ENCODE measurements at regions not wholly inside any gene's neighbourhood (a gene's known extent, or its start where the extent isn't known, plus 50 kb on each side); places are given as distances from the start of the nearest gene placed in this dataset.

DNA sequence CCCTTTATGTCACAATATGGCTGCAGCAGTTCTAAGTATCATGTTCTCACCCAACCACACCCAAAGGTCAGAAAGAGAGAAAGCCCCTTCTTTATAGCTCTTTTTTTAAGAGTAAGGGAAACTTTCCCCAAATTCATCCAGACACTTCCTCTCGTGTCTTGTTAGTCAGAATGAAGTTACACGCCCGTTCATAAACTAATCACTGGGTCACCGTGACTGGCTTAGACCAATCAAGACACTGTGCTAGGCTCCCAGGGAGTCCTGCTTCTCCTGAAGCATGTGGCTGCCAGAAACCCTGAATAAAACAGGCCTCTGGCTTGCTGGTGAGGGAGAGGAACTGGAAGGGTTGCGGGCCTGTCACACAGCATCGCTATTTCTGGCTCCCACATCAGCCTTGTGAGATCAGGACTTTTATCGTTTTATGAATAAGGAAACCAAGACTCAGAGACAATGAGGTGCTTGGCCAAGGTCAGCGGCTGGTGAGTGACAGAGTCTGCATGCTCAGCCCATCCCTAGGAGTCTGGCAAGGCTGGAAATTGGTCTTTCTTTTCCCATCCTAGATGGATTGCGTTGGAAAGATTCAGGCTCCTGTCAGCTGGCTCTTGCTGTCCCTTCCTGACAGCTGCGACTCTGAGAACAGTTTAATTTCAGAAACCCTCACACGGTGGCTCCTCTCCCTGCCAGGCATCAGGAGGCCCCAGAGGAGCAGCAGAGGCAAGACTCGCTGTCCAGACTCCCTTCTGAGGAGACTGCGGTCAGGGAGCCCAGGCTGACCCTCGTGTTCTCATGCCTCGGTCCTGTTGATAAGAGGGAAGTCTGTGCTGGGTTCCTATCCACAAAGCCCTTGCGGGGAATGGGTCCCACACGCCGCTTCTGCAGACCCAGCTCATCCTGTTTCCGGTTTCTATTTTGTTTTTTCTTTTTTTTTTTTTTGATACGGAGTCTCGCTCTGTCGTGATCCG is 104.5 kb upstream of the TAF1B start:
- no peak overlapping the region for H3K27ac ChIP-seq (ENCODE audit: low read length)
- no peaks in the 10 kb centered on the region for H4K20me1 ChIP-seq (ENCODE audit: insufficient read depth, low read length)
- H3K79me2 ChIP-seq (ENCODE audit: low read length), result no peaks in the 10 kb centered on the region
- no peak overlapping the region for H3K4me3 ChIP-seq (ENCODE audit: low read length)
- H3K4me2 ChIP-seq (ENCODE audit: low read length), result no peak overlapping the region
- no peaks in the 10 kb centered on the region for H3K4me1 ChIP-seq (ENCODE audit: low read length)
- no peaks in the 10 kb centered on the region for H3K9me3 ChIP-seq (ENCODE audit: insufficient read depth, low read length)
- peaks cover 14% of the 10 kb centered on the region for H3K27me3 ChIP-seq (ENCODE audit: low read depth, low read length)
- H3K36me3 ChIP-seq (replicated peaks; ENCODE audit: low read depth, low read length), result no peaks in the 10 kb centered on the region
- H2AFZ ChIP-seq (ENCODE audit: low read depth, low read length), result no peak overlapping the region
- H3K9ac ChIP-seq (ENCODE audit: low read length), result no peak overlapping the region
- TF ChIP-seq, protein P1, sequence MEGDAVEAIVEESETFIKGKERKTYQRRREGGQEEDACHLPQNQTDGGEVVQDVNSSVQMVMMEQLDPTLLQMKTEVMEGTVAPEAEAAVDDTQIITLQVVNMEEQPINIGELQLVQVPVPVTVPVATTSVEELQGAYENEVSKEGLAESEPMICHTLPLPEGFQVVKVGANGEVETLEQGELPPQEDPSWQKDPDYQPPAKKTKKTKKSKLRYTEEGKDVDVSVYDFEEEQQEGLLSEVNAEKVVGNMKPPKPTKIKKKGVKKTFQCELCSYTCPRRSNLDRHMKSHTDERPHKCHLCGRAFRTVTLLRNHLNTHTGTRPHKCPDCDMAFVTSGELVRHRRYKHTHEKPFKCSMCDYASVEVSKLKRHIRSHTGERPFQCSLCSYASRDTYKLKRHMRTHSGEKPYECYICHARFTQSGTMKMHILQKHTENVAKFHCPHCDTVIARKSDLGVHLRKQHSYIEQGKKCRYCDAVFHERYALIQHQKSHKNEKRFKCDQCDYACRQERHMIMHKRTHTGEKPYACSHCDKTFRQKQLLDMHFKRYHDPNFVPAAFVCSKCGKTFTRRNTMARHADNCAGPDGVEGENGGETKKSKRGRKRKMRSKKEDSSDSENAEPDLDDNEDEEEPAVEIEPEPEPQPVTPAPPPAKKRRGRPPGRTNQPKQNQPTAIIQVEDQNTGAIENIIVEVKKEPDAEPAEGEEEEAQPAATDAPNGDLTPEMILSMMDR (IDR thresholded peaks at IDR 0.05; ENCODE audit: low read depth, low read length), result no peak
- TF ChIP-seq EZH2phosphoT487 (IDR thresholded peaks at IDR 0.05; ENCODE audit: low read depth), result no peak

DNA sequence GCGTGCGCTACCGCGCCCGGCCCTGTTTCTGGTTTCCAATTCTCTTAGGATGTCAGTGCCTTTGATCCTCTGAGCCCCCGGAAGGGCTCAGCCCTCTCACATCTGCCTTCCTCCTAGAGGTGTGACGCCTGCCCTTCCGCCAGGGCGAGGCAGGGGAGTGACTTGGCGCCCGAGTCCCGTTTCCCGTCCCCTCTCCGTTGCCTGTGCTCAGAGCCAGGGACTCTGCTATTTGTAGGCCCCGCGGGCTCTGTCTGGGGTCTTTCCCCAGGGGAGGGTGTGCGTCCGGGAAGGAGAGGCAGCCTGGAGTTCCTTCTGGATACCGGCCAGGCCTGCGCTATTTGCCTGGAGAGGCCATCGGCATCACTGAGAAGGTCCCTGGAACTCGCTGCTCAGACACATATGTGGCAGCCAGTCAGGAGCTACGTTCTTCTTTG is 103.7 kb upstream of the TAF1B start:
- Histone ChIP-seq H3K27ac (ENCODE audit: low read length) (no peak overlapping the region), H3K4me2 (ENCODE audit: low read length) (no peak overlapping the region), H3K4me3 (ENCODE audit: low read length) (no peak overlapping the region), H3K9ac (ENCODE audit: low read length) (no peak overlapping the region), H3K9me3 (ENCODE audit: insufficient read depth, low read length) (no peaks in the 10 kb centered on the region), H3K79me2 (ENCODE audit: low read length) (no peaks in the 10 kb centered on the region), H4K20me1 (ENCODE audit: insufficient read depth, low read length) (no peaks in the 10 kb centered on the region), H3K4me1 (ENCODE audit: low read length) (no peaks in the 10 kb centered on the region), H3K27me3 (ENCODE audit: low read depth, low read length) (peaks cover 22% of the 10 kb centered on the region), H3K36me3 (replicated peaks; ENCODE audit: low read depth, low read length) (no peaks in the 10 kb centered on the region), H2AFZ (ENCODE audit: low read depth, low read length) (no peak overlapping the region)
- TF ChIP-seq, protein P1 (IDR thresholded peaks at IDR 0.05; ENCODE audit: low read depth, low read length), result no peak
- no peak for TF ChIP-seq EZH2phosphoT487 (IDR thresholded peaks at IDR 0.05; ENCODE audit: low read depth)

DNA sequence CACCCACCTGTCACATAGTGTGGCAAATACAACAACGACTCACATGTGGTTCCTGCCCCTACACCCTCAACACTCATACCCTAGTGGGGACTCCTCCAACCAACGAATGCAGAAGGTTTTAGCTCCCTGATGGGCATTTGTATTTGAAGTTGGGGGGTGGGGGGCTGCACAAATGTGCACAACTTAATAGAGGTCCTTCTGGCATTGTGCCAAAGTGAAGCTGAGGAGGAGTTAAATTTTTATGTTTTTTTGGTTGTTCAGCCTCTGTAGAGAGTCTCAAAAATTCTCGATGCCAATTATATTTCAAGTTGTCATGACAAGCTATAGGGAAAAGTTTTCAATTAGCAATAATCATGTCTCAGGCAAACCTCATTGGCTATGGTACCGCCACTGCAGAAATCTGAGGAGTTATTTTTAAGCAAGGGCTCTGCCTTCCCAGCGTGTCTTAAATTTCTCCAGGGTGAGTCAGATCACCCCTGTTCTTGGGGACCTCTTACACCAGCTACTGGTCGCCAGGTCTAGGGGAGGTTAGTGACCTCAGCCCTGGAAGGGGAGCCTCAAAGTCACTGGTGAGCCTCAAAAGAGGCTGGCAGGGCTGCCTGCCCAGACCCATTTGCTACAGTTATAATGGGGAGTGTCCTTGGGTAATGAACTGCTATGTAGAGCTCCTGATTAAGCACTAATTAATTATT is 102.7 kb upstream of the TAF1B start:
- no peaks in the 10 kb centered on the region for H3K4me1 ChIP-seq (ENCODE audit: low read length)
- no peak for TF ChIP-seq EZH2phosphoT487 (IDR thresholded peaks at IDR 0.05; ENCODE audit: low read depth)
- TF ChIP-seq, protein P1 (IDR thresholded peaks at IDR 0.05; ENCODE audit: low read depth, low read length), result no peak
- H3K27ac ChIP-seq (ENCODE audit: low read length), result no peak overlapping the region
- H3K79me2 ChIP-seq (ENCODE audit: low read length), result no peaks in the 10 kb centered on the region
- no peaks in the 10 kb centered on the region for H3K36me3 ChIP-seq (replicated peaks; ENCODE audit: low read depth, low read length)
- no peaks in the 10 kb centered on the region for H4K20me1 ChIP-seq (ENCODE audit: insufficient read depth, low read length)
- H3K27me3 ChIP-seq (ENCODE audit: low read depth, low read length), result peaks cover 28% of the 10 kb centered on the region
- no peaks in the 10 kb centered on the region for H3K9me3 ChIP-seq (ENCODE audit: insufficient read depth, low read length)
- H3K4me3 ChIP-seq (ENCODE audit: low read length), result no peak overlapping the region
- H3K4me2 ChIP-seq (ENCODE audit: low read length), result no peak overlapping the region
- H2AFZ ChIP-seq (ENCODE audit: low read depth, low read length), result no peak overlapping the region
- no peak overlapping the region for H3K9ac ChIP-seq (ENCODE audit: low read length)

DNA sequence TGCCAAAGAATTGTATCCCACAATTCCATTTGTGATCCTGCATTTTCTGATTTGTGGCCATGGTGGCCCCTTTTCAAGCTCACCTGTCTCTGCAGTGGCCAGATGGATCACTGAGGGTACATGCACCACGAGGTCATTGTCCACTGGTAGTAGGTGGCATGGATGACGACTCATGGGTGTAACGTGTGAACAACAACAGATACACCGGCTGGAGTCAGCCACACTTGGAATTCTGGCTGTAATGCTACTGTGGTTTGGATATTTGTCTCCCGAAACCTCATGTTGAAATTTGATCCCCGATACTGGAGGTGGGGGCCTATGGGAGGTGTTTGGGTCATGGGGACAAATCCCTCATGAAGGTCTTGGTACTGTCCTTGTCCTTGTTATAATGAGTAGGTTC is 102.2 kb upstream of the TAF1B start:
- Histone ChIP-seq H3K27ac (ENCODE audit: low read length) (no peak overlapping the region), H3K4me2 (ENCODE audit: low read length) (no peak overlapping the region), H2AFZ (ENCODE audit: low read depth, low read length) (no peak overlapping the region), H4K20me1 (ENCODE audit: insufficient read depth, low read length) (no peaks in the 10 kb centered on the region), H3K9me3 (ENCODE audit: insufficient read depth, low read length) (no peaks in the 10 kb centered on the region), H3K4me1 (ENCODE audit: low read length) (no peaks in the 10 kb centered on the region), H3K36me3 (replicated peaks; ENCODE audit: low read depth, low read length) (no peaks in the 10 kb centered on the region), H3K4me3 (ENCODE audit: low read length) (no peak overlapping the region), H3K9ac (ENCODE audit: low read length) (no peak overlapping the region), H3K79me2 (ENCODE audit: low read length) (no peaks in the 10 kb centered on the region), H3K27me3 (ENCODE audit: low read depth, low read length) (peaks cover 28% of the 10 kb centered on the region)
- TF ChIP-seq EZH2phosphoT487 (IDR thresholded peaks at IDR 0.05; ENCODE audit: low read depth), result no peak
